Stimulated activated effector memory CD8-positive, alpha-beta T cell treated with anti-CD3 and anti-CD28 coated beads, Interleukin-12 subunit alpha, Interleukin-12 subunit beta, amount 100 ng/mL, for 72 hours (primary cell): ENCODE measurements at regions not wholly inside any gene's neighbourhood (a gene's known extent, or its start where the extent isn't known, plus 50 kb on each side); places are given as distances from the start of the nearest gene placed in this dataset.
"Not testable (repeated sequence)": the region's sequence is repeated elsewhere in the genome, so short reads cannot be mapped to it uniquely, and the experiment has no call there.

Experiments
- ATAC-seq: fragments of 150-1000 bp; cut with Tn5 transposase; 2 replicates; pipeline ENCODE4 v1.10.0; 2021
- DNase-seq, 2 donors: peaks; one replicate each; pipeline ENCODE4 v3.0.0; 2021 to 2022; ENCODE audit warnings: low spot score in 2 of 2
- H3K27ac Mint-ChIP-seq: one replicate; pipeline ENCODE4 v1.8.0; 2022; ENCODE audit warnings: mild to moderate bottlenecking, mixed read lengths
- H3K36me3 Mint-ChIP-seq: one replicate; pipeline ENCODE4 v1.8.0; 2022; ENCODE audit warnings: mild to moderate bottlenecking, mixed read lengths
- H3K4me1 Mint-ChIP-seq: one replicate; pipeline ENCODE4 v1.8.0; 2022; ENCODE audit warnings: mixed read lengths
- H3K4me3 Mint-ChIP-seq: one replicate; pipeline ENCODE4 v1.8.0; 2022; ENCODE audit warnings: mild to moderate bottlenecking, mixed read lengths
- H3K9me3 Mint-ChIP-seq: one replicate; pipeline ENCODE4 v1.8.0; 2022; ENCODE audit warnings: mixed read lengths

DNA sequence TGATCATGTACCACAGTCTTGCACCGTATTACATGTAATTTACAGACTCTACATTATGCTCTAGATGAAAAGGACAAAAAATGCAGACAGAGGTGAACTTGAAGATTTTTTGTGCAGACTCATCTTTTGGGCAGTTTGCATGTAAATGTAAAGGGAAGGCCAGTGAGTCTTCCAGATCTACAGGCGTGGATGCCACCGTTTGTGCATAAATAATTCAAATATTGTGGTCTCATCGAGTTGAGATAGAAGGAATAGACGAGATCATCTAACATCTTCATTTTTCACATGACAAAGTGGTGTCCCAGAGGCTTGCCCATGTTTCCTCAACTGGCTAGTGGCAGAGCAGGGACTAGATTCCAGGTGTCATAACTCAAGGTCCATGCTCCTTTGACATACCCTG lies 125.2 kb downstream of the ALX1 start:
- ATAC-seq (no peak), DNase-seq (no peak)
- no peak overlapping the region for H3K4me3 Mint-ChIP-seq
- no peaks in the 10 kb centered on the region for H3K9me3 Mint-ChIP-seq
- H3K36me3 Mint-ChIP-seq = no peaks in the 10 kb centered on the region
- H3K27ac Mint-ChIP-seq = no peak overlapping the region
- H3K4me1 Mint-ChIP-seq = no peaks in the 10 kb centered on the region

DNA sequence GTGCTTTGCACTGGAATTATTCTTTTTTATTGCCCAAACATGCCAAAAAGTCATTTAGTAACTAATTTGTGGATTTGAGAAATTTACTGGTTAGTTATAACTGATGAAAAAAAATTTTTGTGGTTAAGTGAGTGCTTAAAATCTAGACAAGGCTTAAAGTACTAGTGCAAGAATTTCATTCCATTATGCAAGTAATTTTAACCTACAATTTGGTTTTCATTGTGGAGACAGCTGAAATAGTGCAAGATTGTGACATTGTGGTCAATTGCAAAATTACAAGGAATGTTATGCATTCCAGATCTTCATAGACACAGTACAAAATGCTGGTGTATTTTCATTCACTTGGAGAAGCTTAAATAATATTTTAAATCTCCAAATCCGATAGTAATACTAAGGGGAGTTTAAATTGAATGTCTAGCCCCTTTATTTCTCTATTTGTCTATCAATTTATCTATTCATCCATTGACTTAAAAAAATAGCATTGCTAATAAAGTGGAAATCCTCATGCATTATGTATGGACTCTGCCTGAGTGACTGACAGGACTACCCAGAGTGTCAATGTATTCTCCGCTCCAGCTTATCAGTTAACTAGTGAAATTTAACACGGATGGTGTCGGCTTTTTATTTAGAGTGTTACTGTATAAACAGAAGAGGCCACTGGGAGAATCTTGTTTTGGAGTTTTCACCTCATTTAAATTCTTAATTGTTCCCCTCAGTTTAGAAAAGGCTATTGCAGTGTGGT lies 125.9 kb downstream of the ALX1 start:
- Mint-ChIP-seq H3K4me3 (no peak overlapping the region), H3K9me3 (no peaks in the 10 kb centered on the region), H3K4me1 (no peaks in the 10 kb centered on the region), H3K27ac (no peak overlapping the region), H3K36me3 (no peaks in the 10 kb centered on the region)
- DNase-seq (no peak), ATAC-seq (no peak)

DNA sequence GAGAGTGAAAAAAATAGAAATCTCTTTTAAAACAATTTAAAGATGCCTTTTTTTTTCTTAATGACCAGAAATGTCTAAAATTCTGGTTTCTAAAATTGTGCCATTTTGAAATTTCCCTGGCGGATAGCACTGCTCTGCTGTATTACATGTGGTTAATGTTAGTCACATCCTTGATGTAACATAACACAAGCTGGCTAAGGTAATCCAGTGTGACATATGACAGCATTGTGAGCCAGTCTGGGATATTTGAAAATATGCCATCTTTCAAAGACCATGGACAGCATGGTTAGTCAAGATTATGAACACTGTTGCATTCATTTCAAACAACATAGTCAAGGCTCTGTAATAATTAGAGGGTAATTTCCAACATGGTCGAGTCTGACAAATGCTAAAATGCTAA lies 133.2 kb downstream of the ALX1 start:
- Mint-ChIP-seq H3K4me3 (no peak overlapping the region), H3K36me3 (no peaks in the 10 kb centered on the region), H3K9me3 (peaks cover 6% of the 10 kb centered on the region), H3K27ac (no peak overlapping the region), H3K4me1 (no peaks in the 10 kb centered on the region)
- DNase-seq = no peak
- no peak for ATAC-seq

DNA sequence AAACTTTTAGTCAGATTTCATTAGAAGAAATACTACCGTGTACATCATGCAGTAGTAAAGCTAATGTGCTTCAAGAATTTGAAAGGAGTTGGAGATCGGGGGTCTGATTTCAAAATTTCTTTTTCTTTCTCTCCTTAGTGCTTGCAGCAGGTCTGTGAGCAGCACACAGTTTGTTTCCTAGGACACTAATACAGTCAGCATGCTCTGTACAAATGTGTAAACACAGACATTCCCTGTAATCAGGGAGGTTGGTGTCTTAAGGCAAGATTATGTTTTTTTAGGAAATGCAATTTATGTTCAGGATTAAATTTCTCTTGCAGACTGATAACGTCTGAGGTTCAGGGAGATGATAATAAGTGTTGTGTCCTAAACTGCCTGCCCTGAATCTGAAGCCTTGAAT lies 142.7 kb downstream of the ALX1 start:
- H3K9me3 Mint-ChIP-seq = peaks cover 4% of the 10 kb centered on the region
- H3K36me3 Mint-ChIP-seq = no peaks in the 10 kb centered on the region
- no peak for DNase-seq
- no peak for ATAC-seq
- no peak overlapping the region for H3K27ac Mint-ChIP-seq
- no peak overlapping the region for H3K4me3 Mint-ChIP-seq
- no peaks in the 10 kb centered on the region for H3K4me1 Mint-ChIP-seq

DNA sequence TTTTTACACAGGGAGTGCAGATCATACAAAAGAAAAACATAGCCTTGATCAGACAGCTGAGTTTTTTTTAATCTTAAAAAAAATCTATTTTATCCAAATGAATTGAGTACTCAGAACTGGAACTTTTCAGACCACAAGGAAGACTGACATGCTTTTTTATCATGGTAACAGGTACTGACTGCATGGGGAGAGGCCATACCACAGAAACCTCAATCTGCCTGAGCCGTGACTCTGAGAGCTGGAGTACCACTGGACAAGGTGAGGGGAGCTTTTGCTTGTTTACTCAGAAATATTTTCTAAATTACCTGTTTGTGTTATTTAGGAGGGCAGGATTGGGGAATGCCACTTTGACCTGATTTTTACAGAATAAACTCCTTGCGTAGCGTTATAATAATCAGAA lies 143.9 kb downstream of the ALX1 start:
- ATAC-seq (no peak), DNase-seq (no peak)
- no peaks in the 10 kb centered on the region for H3K36me3 Mint-ChIP-seq
- H3K27ac Mint-ChIP-seq = no peak overlapping the region
- peaks cover 4% of the 10 kb centered on the region for H3K9me3 Mint-ChIP-seq
- no peak overlapping the region for H3K4me3 Mint-ChIP-seq
- H3K4me1 Mint-ChIP-seq = no peaks in the 10 kb centered on the region

DNA sequence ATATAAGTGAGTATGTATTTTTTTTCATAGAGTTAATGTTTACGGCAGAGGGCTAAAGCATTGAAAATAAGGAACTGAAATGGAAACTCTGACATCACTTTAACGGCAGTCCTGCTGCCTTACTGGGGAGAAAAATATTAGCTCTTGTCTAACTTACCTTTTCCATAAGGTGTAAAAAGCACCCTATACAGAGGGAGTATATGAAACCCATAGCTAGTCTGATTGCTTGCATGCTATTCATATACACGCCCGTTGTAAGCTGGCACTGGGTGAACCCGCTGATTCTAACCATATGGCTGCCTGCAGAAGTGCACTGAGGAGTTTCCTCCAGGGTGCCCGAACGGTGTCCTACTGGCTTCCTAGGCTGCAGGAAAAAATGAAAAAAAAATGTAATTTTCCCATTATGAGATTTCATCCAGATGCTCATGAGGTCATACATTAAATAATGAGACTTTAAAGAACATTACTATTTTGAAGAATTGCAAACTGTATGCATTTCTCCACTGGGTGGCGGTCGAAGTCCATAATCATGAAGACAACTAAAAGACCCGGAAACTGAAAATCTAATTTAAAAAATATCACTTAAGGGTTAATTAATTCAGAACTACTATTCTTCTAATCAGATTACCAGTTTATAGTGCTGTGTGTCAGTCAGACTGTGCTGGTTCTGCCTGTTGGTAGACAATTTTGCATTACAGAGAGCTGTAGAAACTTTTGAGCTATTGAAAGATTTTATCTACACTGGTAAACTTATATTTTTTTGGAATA lies 144.7 kb downstream of the ALX1 start:
- H3K9me3 Mint-ChIP-seq = peaks cover 4% of the 10 kb centered on the region
- DNase-seq = no peak
- no peaks in the 10 kb centered on the region for H3K36me3 Mint-ChIP-seq
- no peak overlapping the region for H3K4me3 Mint-ChIP-seq
- H3K27ac Mint-ChIP-seq = no peak overlapping the region
- ATAC-seq = no peak
- H3K4me1 Mint-ChIP-seq = no peaks in the 10 kb centered on the region

DNA sequence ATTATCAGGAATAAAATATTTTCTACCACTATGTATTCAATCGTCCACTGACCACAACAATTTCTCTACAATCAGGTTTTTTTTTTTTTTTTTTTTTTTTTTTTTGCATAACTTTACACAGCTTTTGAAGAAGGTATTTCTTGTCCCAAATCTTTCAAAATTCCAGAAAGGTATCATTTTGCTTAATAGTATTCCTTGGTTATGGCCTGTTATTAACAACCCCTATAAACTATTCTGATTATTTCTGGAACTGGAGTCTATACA lies 145.3 kb downstream of the ALX1 start:
- DNase-seq (no peak), ATAC-seq (no peak)
- Mint-ChIP-seq H3K36me3 (no peaks in the 10 kb centered on the region), H3K4me1 (no peaks in the 10 kb centered on the region), H3K9me3 (peaks cover 6% of the 10 kb centered on the region), H3K4me3 (no peak overlapping the region), H3K27ac (no peak overlapping the region)

DNA sequence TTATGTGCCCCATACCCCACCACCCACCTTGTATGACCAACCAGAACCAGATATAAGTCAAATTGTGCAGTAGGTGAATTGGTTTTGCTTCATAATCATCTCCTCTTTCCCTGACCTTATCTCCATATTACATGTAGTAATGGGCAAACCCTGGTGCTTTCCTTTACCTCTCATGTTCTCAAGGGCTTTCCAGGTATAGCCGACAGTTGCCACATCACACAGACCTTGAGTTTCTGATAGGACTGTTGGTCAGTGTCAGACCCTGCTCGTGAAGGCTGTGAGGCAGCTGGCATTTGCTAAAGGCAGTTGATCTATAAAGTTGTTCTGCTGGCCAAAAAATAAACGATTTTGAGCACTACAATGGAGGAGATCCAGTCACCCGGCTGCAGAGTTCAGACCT lies 145.9 kb downstream of the ALX1 start:
- Mint-ChIP-seq H3K36me3 (no peaks in the 10 kb centered on the region), H3K9me3 (peaks cover 6% of the 10 kb centered on the region), H3K4me3 (no peak overlapping the region), H3K4me1 (no peaks in the 10 kb centered on the region), H3K27ac (no peak overlapping the region)
- no peak for DNase-seq
- no peak for ATAC-seq

DNA sequence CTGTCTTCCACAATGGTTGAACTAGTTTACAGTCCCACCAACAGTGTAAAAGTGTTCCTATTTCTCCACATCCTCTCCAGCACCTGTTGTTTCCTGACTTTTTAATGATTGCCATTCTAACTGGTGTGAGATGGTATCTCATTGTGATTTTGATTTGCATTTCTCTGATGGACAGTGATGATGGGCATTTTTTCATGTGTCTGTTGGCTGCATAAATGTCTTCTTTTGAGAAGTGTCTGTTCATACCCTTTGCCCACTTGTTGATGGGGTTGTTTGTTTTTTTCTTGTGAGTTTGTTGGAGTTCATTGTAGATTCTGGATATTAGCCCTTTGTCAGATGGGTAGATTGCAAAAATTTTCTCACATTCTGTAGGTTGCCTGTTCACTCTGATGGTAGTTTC lies 153.1 kb downstream of the ALX1 start:
- not testable (repeated sequence) for ATAC-seq, H3K9me3 Mint-ChIP-seq, H3K4me1 Mint-ChIP-seq, DNase-seq, H3K4me3 Mint-ChIP-seq, H3K27ac Mint-ChIP-seq, H3K36me3 Mint-ChIP-seq

DNA sequence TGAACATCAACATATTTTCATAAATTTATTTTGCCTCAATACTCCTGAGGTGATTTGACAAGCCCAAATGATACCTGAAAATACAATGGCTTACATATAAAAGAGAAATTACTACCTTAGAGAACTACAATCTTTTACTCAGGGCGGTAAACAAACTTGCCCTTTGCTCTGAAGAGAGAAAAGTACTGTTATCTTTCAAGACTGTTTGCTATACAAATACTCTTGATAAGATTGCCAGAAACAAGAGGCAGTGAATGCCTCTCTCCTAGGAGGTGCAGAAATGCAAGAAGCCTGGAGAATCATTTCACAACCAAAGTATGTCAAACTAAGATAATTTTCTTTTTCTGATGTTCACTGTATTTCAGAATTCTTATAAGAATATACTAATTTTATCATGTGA lies 160.3 kb downstream of the ALX1 start:
- H3K27ac Mint-ChIP-seq = no peak overlapping the region
- peaks cover 10% of the 10 kb centered on the region for H3K9me3 Mint-ChIP-seq
- no peaks in the 10 kb centered on the region for H3K4me1 Mint-ChIP-seq
- H3K36me3 Mint-ChIP-seq = no peaks in the 10 kb centered on the region
- no peak overlapping the region for H3K4me3 Mint-ChIP-seq
- DNase-seq (no peak), ATAC-seq (no peak)

DNA sequence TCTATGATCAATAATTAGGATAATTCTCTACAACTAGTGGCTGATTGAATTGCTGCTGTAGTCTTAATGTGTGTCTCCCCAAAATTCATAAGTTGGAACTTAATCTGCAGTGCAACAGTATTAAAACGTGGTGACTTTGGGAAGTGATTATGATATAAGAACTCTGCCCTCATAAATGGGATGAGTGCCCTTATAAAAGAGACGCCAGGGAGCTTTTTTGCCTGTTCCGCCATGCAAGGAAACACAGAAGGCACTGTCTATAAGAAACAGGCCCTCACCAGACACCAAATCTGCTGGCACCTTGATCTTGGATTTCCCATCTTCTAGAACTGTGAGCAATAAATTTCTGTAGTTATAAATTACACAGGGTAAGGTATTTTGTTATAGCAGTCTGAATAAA lies 161.0 kb downstream of the ALX1 start:
- Mint-ChIP-seq H3K9me3 (peaks cover 10% of the 10 kb centered on the region), H3K36me3 (no peaks in the 10 kb centered on the region), H3K4me1 (no peaks in the 10 kb centered on the region), H3K27ac (no peak overlapping the region), H3K4me3 (no peak overlapping the region)
- ATAC-seq (no peak), DNase-seq (no peak)

DNA sequence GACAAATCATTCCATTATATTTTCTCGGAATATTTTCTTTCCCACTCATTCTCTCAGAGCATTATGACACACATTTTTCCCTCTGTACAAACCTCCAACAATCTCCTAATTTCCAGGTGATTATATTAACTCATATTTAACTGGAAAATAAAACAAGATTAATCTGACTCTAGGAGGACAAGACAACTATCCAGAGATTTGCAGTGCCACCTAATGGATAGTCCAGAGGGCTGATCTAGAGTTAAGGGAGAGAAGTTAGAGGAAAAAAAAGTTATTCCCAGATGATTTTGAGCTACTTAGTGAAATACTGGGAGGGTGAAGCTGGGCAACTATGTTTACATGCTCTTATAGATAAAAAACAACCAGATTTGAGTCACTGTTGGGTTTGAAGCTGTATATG lies 161.7 kb downstream of the ALX1 start:
- Mint-ChIP-seq H3K9me3 (peaks cover 12% of the 10 kb centered on the region), H3K4me1 (no peaks in the 10 kb centered on the region), H3K4me3 (no peak overlapping the region), H3K27ac (no peak overlapping the region), H3K36me3 (no peaks in the 10 kb centered on the region)
- DNase-seq = no peak
- no peak for ATAC-seq

DNA sequence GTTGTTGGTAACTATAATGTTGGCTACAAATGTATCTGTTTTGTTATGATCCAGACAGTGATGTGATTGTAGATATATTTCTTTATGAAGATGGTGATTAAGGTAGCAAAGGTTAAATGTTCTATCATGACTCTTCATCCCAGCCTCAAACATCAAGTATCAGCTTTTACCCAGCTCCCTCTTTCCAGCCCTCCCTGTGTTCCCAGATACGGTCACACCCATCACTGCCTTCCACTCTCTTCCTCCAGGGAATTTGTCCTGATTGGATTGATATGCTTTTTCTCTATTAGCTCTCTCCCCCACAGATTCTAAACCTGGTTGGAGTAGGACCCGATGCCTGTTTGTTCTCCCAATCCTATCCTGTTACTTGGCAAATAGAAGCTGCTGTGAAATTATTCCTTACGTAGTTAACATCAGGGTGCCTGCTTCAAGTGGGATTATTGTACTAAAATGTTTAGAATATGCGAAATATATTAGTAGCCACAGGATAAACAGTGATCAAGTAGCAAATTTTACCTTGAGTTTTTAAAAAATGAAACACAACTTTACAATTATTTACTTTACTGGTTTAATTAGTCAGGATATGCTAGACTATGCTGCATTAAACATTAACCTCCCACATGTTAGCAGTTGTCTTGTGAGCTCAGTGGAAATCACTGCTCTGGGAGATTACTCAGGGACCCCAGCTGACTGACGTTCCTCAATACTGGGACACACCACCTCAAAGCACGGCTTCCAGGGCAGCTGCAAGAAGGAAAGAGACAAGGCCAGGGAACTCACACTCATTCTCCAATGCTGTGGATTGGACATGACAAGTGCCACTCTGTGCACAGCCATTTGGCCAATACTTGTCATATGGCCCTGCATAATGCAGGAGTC lies 165.3 kb downstream of the ALX1 start:
- H3K27ac Mint-ChIP-seq = no peak overlapping the region
- ATAC-seq = no peak
- no peak for DNase-seq

DNA sequence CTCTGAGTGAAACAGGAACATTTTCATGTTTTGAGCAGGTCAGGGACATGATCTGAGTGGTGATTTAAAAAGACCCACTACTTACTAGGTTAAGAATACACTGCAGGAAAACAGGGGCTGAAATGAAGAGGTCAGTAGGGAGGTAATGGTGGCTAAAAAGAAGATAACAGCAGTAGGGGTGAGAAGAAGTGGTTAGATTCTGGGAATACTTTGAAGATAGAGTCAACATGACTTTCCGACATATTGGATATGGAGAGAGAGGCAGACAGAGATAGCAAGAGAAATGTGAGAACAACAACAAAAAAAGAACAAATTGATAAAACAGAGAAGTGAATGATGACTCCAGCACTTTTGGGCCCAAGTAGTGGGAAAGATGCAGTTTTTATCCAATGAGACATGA lies 168.0 kb downstream of the ALX1 start:
- Mint-ChIP-seq H3K4me1 (no peaks in the 10 kb centered on the region), H3K36me3 (no peaks in the 10 kb centered on the region), H3K4me3 (no peak overlapping the region), H3K9me3 (peaks cover 10% of the 10 kb centered on the region), H3K27ac (no peak overlapping the region)
- DNase-seq (no peak), ATAC-seq (no peak)

More for the DNA sequence above, 165.3 kb downstream of the ALX1 start:
- H3K36me3 Mint-ChIP-seq = no peaks in the 10 kb centered on the region
- peaks cover 13% of the 10 kb centered on the region for H3K9me3 Mint-ChIP-seq
- H3K4me3 Mint-ChIP-seq = no peak overlapping the region
- H3K4me1 Mint-ChIP-seq = no peaks in the 10 kb centered on the region

DNA sequence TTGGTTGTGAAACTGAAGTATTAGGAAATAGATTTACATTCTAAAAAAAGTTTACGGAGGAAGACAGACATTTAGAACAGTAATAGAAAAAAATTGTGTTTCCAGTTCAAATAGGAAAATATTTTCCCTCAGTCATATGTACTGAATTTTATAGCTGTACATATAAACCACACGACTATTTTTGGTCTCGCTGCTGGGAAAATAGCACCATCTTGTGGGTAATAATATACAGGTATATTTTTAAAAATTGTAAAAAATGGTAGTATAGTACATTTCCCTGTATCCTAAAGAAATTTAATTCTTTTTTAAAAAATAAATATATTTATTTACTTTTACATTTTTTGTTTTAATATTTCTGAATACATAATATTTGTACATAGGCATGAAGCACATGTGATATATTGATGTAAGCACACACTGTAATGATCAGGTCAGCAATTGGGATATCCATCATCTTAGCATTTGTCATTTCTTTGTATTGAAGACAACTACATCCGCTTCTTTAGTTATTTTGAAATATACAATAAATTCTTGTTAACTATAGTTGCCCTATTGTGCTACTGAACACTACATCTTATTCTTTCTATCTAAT lies 168.6 kb downstream of the ALX1 start:
- Mint-ChIP-seq H3K4me1 (no peaks in the 10 kb centered on the region), H3K4me3 (no peak overlapping the region), H3K36me3 (no peaks in the 10 kb centered on the region), H3K9me3 (peaks cover 10% of the 10 kb centered on the region), H3K27ac (no peak overlapping the region)
- DNase-seq = no peak
- ATAC-seq = no peak
